Liver (tissue), 8 donors: ENCODE measurements at regions not wholly inside any gene's neighbourhood (a gene's known extent, or its start where the extent isn't known, plus 50 kb on each side); places are given as distances from the start of the nearest gene placed in this dataset.

ENCODE experiments used
- DNase-seq: peaks from one replicate; pipeline ENCODE4 v3.0.0-alpha.2; 2017; ENCODE audit warnings: low spot score
- H3K27ac ChIP-seq, 2 donors: one replicate each; pipeline ENCODE4 v1.7.0; 2013; ENCODE audit warnings: inconsistent platforms in 2 of 2, low read length in 2 of 2, control low read depth in 1 of 2, low read depth in 1 of 2, mild to moderate bottlenecking in 1 of 2
- H3K27me3 ChIP-seq, 4 donors: one replicate each; pipeline versions ENCODE4 v1.6.1 to v1.7.0; 2013; ENCODE audit warnings: low read length in 3 of 4, inconsistent platforms in 1 of 4, mild to moderate bottlenecking in 1 of 4, moderate library complexity in 1 of 4; ENCODE audit not compliant: control insufficient read depth in 4 of 4, insufficient read depth in 4 of 4
- H3K36me3 ChIP-seq, 4 donors: one replicate each; pipeline versions ENCODE4 v1.6.1 to v1.7.0; 2013; ENCODE audit warnings: low read length in 3 of 4, mild to moderate bottlenecking in 3 of 4, low read depth in 1 of 4, moderate library complexity in 1 of 4; ENCODE audit not compliant: control insufficient read depth in 4 of 4, insufficient read depth in 3 of 4
- H3K4me1 ChIP-seq, 4 donors: one replicate each; pipeline versions ENCODE4 v1.6.1 to v1.7.0; 2013; ENCODE audit warnings: low read length in 3 of 4, mild to moderate bottlenecking in 3 of 4, moderate library complexity in 1 of 4; ENCODE audit not compliant: control insufficient read depth in 4 of 4, insufficient read depth in 4 of 4
- H3K4me3 ChIP-seq, 3 donors: one replicate each; pipeline versions ENCODE4 v1.6.1 to v1.7.0; 2013; ENCODE audit warnings: low read length in 3 of 3, control low read depth in 1 of 3, low read depth in 1 of 3, mild to moderate bottlenecking in 1 of 3
- H3K9ac ChIP-seq, 2 donors: one replicate each; pipeline ENCODE4 v1.7.0; 2013; ENCODE audit warnings: low read length in 2 of 2, mild to moderate bottlenecking in 2 of 2, moderate library complexity in 2 of 2, control low read depth in 1 of 2, low read depth in 1 of 2
- H3K9me3 ChIP-seq, 4 donors: one replicate each; pipeline versions ENCODE4 v1.6.1 to v1.7.0; 2013; ENCODE audit warnings: low read length in 3 of 4; ENCODE audit not compliant: control insufficient read depth in 4 of 4
- ATF3 ChIP-seq: IDR thresholded peaks from 2 replicates; pipeline ENCODE4 v1.6.1; 2016; ENCODE audit warnings: antibody characterized with exemption
- CTCF ChIP-seq: fragments of 150-350 bp; IDR thresholded peaks from 2 replicates; pipeline ENCODE4 v1.5.1; 2017; ENCODE audit warnings: improper control_type of control experiment, low read depth, low read length; ENCODE audit not compliant: missing input control
- EGR1 ChIP-seq, 2 donors: IDR thresholded peaks; 2 replicates each; pipeline ENCODE4 v1.6.1; 2016 to 2018; ENCODE audit warnings: antibody characterized with exemption in 2 of 2, low read depth in 2 of 2
- HNF4A ChIP-seq, 2 donors: conservative IDR thresholded peaks; 2 replicates each; pipeline ENCODE4 v1.6.1; 2016; ENCODE audit warnings: antibody characterized with exemption in 2 of 2, mild to moderate bottlenecking in 2 of 2
- HNF4G ChIP-seq: IDR thresholded peaks from 2 replicates; pipeline ENCODE4 v1.6.1; 2016; ENCODE audit warnings: antibody characterized with exemption
- JUND ChIP-seq, 2 donors: IDR thresholded peaks; 2 replicates each; pipeline ENCODE4 v1.6.1; 2016; ENCODE audit warnings: antibody characterized with exemption in 2 of 2
- NR2F2 ChIP-seq: IDR thresholded peaks from 2 replicates; pipeline ENCODE4 v1.6.1; 2016; ENCODE audit warnings: antibody characterized with exemption
- RAD21 ChIP-seq, 2 donors: IDR thresholded peaks; 2 replicates each; pipeline ENCODE4 v1.6.1; 2016; ENCODE audit warnings: antibody characterized with exemption in 2 of 2, mild to moderate bottlenecking in 2 of 2
- REST ChIP-seq: IDR thresholded peaks from 2 replicates; pipeline ENCODE4 v1.6.1; 2016; ENCODE audit warnings: antibody characterized with exemption, mild to moderate bottlenecking
- RXRA ChIP-seq, 2 donors: IDR thresholded peaks; 2 replicates each; pipeline ENCODE4 v1.6.1; 2017 to 2018; ENCODE audit warnings: antibody characterized with exemption in 2 of 2, mild to moderate bottlenecking in 1 of 2
- SP1 ChIP-seq: IDR thresholded peaks from 2 replicates; pipeline ENCODE4 v1.6.1; 2018; ENCODE audit warnings: antibody characterized with exemption, mild to moderate bottlenecking
- TAF1 ChIP-seq: conservative IDR thresholded peaks from 2 replicates; pipeline ENCODE4 v1.6.1; 2016; ENCODE audit warnings: antibody characterized with exemption, mild to moderate bottlenecking
- YY1 ChIP-seq: IDR thresholded peaks from 2 replicates; pipeline ENCODE4 v1.6.1; 2016; ENCODE audit warnings: antibody characterized with exemption, mild to moderate bottlenecking
- ZBTB33 ChIP-seq: IDR thresholded peaks from 2 replicates; pipeline ENCODE4 v1.6.1; 2016; ENCODE audit warnings: antibody characterized with exemption
- WGBS: extraction: QIAGEN DNeasy Blood & Tissue Kit; methylation state at CpG from one replicate; pipeline ENCODE4 v1.1.7; 2013; 5-methylcytosine and 5-hydroxymethylcytosine counted together
- TF ChIP-seq, protein P1 (sequence below): IDR thresholded peaks from 2 replicates; pipeline ENCODE4 v1.6.1; 2016; ENCODE audit warnings: antibody characterized with exemption
- donor health status: healthy.
- donor health status: healthy.
- donor health status: healthy.
- donor health status: healthy.
- donor health status: healthy.

DNA sequence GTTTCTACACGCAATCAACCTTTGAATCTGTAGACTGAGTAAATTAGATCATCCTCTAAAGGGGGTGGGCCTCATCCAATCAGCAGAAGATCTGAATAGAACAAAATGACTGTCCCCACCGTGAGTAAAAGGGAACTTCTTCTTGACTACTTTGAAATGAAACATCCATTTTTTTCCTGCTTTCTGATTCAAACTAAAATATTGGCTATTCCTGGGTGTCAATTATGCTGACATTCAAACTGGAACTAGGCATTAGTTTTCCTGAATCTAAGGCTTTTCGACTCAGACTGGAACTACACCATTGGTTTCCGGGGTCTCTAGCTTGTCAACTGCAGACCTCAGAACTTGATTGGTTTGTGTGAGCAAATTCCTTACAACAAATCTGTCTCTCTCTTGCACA is 772.2 kb upstream of the CDH10 start:
- TF ChIP-seq CTCF (no peak), YY1 (no peak), RAD21 (IDR thresholded peaks at IDR 0.05) (no peak), TAF1 (no peak), SP1 (no peak), HNF4A (conservative IDR thresholded peaks at IDR 0.05) (no peak)
- TF ChIP-seq, protein P1, sequence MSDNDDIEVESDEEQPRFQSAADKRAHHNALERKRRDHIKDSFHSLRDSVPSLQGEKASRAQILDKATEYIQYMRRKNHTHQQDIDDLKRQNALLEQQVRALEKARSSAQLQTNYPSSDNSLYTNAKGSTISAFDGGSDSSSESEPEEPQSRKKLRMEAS = no peak
- H3K27me3 ChIP-seq = no peaks in the 10 kb centered on the region
- whole genome bisulfite sequencing = 64% methylated on average over 4 of the region's 4 CpGs
- peaks cover 0 to 1% (median 0%) of the 10 kb centered on the region in 4 donors for H3K9me3 ChIP-seq
- H3K9ac ChIP-seq = no peak overlapping the region
- no peak for DNase-seq
- no peak overlapping the region for H3K27ac ChIP-seq
- H3K4me3 ChIP-seq = no peak overlapping the region
- H3K4me1 ChIP-seq = no peaks in the 10 kb centered on the region
- no peaks in the 10 kb centered on the region for H3K36me3 ChIP-seq

DNA sequence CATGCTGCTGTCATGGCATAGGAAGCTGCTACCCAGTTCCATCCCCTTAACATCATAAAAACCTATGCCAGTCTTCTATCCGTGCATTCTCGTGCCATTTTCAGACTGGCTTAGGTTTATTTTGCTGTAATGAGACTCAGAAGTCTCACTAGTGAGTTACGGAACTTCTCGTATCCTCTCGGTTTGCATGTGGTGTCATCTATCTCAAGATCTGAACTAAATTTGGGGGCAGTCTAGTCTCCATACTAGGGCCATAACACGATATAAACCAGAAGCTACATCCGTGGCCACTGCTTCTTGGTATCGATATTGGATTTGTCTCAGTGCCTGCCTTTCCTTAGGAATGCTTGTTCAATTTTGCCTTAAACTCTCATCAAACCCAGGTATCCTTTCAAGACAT is 771.2 kb upstream of the CDH10 start:
- H3K27ac ChIP-seq = no peak overlapping the region
- no peak for DNase-seq
- no peaks in the 10 kb centered on the region for H3K4me1 ChIP-seq
- TF ChIP-seq EGR1 (IDR thresholded peaks at IDR 0.05; ENCODE audit: low read depth in 2 of 2) (no peak), RXRA (IDR thresholded peaks at IDR 0.05) (no peak), ATF3 (no peak)
- peaks cover 0 to 1% (median 0%) of the 10 kb centered on the region in 4 donors for H3K9me3 ChIP-seq
- no peaks in the 10 kb centered on the region for H3K27me3 ChIP-seq
- WGBS = 86% methylated on average over 8 of the region's 8 CpGs
- H3K4me3 ChIP-seq = no peak overlapping the region
- no peak overlapping the region for H3K9ac ChIP-seq
- H3K36me3 ChIP-seq = no peaks in the 10 kb centered on the region

GRCh38 chr5:25414742-25415141 is 770.0 kb upstream of the CDH10 start:
- H3K4me3 ChIP-seq = no peak overlapping the region
- DNase-seq = no peak
- H3K9me3 ChIP-seq = peaks cover 0 to 1% (median 0%) of the 10 kb centered on the region in 4 donors
- H3K4me1 ChIP-seq = no peaks in the 10 kb centered on the region
- H3K27me3 ChIP-seq = no peaks in the 10 kb centered on the region
- WGBS = 75% methylated on average over 6 of the region's 6 CpGs
- no peak overlapping the region for H3K9ac ChIP-seq
- no peak for TF ChIP-seq NR2F2
- TF ChIP-seq HNF4G = no peak
- TF ChIP-seq REST = no peak
- TF ChIP-seq RXRA (IDR thresholded peaks at IDR 0.05) = no peak
- no peak for TF ChIP-seq HNF4A (conservative IDR thresholded peaks at IDR 0.05)
- no peak for TF ChIP-seq RAD21 (IDR thresholded peaks at IDR 0.05)
- TF ChIP-seq ZBTB33 = no peak
- TF ChIP-seq, protein P1 = no peak
- TF ChIP-seq JUND (IDR thresholded peaks at IDR 0.05) = no peak
- no peak for TF ChIP-seq SP1
- TF ChIP-seq ATF3 = no peak
- no peak overlapping the region for H3K27ac ChIP-seq
- no peaks in the 10 kb centered on the region for H3K36me3 ChIP-seq
